SU-DHL-6 (cell line): ENCODE measurements at regions not wholly inside any gene's neighbourhood (a gene's known extent, or its start where the extent isn't known, plus 50 kb on each side); places are given as distances from the start of the nearest gene placed in this dataset.

Experiments used
- H2AFZ ChIP-seq: fragments of 200-600 bp; sonication (generic); 2 replicates; pipeline ENCODE4 v1.6.1; 2014; ENCODE audit warnings: low read depth, mild to moderate bottlenecking, moderate library complexity, mixed read lengths, antibody characterized with exemption, low read length; ENCODE audit not compliant: severe bottlenecking
- H3F3A ChIP-seq: fragments of 200-600 bp; shearing (Covaris generic); 2 replicates; pipeline ENCODE4 v1.6.0; 2016; ENCODE audit warnings: antibody characterized with exemption, mild to moderate bottlenecking; ENCODE audit not compliant: insufficient read depth
- H3K27ac ChIP-seq: fragments of 200-600 bp; sonication (generic); 2 replicates; pipeline ENCODE4 v1.5.1; 2016; ENCODE audit warnings: low read depth, mild to moderate bottlenecking, low read length, moderate library complexity, mixed read lengths
- H3K27me3 ChIP-seq: fragments of 200-600 bp; sonication (generic), shearing (Covaris generic); 2 replicates; pipeline ENCODE4 v1.6.0; 2014; ENCODE audit warnings: mild to moderate bottlenecking, low read length
- H3K36me3 ChIP-seq: fragments of 200-600 bp; sonication (generic); 2 replicates; pipeline ENCODE4 v1.6.1; 2014; ENCODE audit warnings: mild to moderate bottlenecking, low read length, mixed read lengths
- H3K4me2 ChIP-seq: fragments of 300-600, 200-600 bp; shearing (Covaris generic), sonication (generic); 2 replicates; pipeline ENCODE4 v1.6.0; 2014; ENCODE audit warnings: low read length, low read depth, mild to moderate bottlenecking; ENCODE audit not compliant: poor library complexity, severe bottlenecking
- H3K4me3 ChIP-seq: fragments of 200-600 bp; sonication (generic); 2 replicates; pipeline ENCODE4 v1.5.1; 2014; ENCODE audit warnings: antibody characterized with exemption, low read length, mild to moderate bottlenecking, mixed read lengths; ENCODE audit not compliant: insufficient read depth, poor library complexity, severe bottlenecking
- H3K79me2 ChIP-seq: fragments of 200-600 bp; sonication (generic); 2 replicates; pipeline ENCODE4 v1.6.1; 2014; ENCODE audit warnings: mild to moderate bottlenecking, low read length, moderate library complexity; ENCODE audit not compliant: insufficient read depth
- H3K9ac ChIP-seq: fragments of 200-600 bp; sonication (generic); 2 replicates; pipeline ENCODE4 v1.7.0; 2014; ENCODE audit warnings: mild to moderate bottlenecking, low read length
- H3K9me2 ChIP-seq: fragments of 200-600 bp; sonication (generic); replicated peaks from 2 replicates; pipeline ENCODE4 v1.6.1; 2014; ENCODE audit warnings: low read length; ENCODE audit not compliant: insufficient read depth
- H3K9me3 ChIP-seq: fragments of 200-600 bp; sonication (generic); 2 replicates; pipeline ENCODE4 v1.6.1; 2014; ENCODE audit warnings: low read length, mixed read lengths; ENCODE audit not compliant: insufficient read depth
- H4K20me1 ChIP-seq: fragments of 200-600 bp; sonication (generic); 2 replicates; pipeline ENCODE4 v1.6.1; 2014; ENCODE audit warnings: low read depth, mild to moderate bottlenecking, antibody characterized with exemption, low read length, moderate library complexity, mixed read lengths
- EZH2phosphoT487 ChIP-seq: fragments of 200-600 bp; sonication (generic), shearing (Covaris generic); conservative IDR thresholded peaks from 2 replicates; pipeline ENCODE4 v1.6.1; 2018; ENCODE audit warnings: mild to moderate bottlenecking, antibody characterized with exemption, low read length, moderate library complexity, mixed read lengths
- TF ChIP-seq, protein P1 (sequence below): fragments of 200-600 bp; sonication (generic); IDR thresholded peaks from one replicate; pipeline ENCODE4 v1.5.1; 2017; ENCODE audit warnings: antibody characterized with exemption, mild to moderate bottlenecking, low read length, moderate library complexity; ENCODE audit not compliant: insufficient read depth, poor library complexity, severe bottlenecking

- Histone ChIP-seq H2AFZ (no peak overlapping the region), H3K27ac (no peak overlapping the region), H3K9me2 (no peaks in the 10 kb centered on the region), H3K79me2 (no peaks in the 10 kb centered on the region), H3K4me3 (no peak overlapping the region), H3F3A (no peaks in the 10 kb centered on the region), H3K4me2 (no peak overlapping the region), H3K27me3 (no peaks in the 10 kb centered on the region), H4K20me1 (no peaks in the 10 kb centered on the region), H3K9me3 (no peaks in the 10 kb centered on the region), H3K9ac (no peak overlapping the region), H3K36me3 (no peaks in the 10 kb centered on the region)
- TF ChIP-seq, protein P1, sequence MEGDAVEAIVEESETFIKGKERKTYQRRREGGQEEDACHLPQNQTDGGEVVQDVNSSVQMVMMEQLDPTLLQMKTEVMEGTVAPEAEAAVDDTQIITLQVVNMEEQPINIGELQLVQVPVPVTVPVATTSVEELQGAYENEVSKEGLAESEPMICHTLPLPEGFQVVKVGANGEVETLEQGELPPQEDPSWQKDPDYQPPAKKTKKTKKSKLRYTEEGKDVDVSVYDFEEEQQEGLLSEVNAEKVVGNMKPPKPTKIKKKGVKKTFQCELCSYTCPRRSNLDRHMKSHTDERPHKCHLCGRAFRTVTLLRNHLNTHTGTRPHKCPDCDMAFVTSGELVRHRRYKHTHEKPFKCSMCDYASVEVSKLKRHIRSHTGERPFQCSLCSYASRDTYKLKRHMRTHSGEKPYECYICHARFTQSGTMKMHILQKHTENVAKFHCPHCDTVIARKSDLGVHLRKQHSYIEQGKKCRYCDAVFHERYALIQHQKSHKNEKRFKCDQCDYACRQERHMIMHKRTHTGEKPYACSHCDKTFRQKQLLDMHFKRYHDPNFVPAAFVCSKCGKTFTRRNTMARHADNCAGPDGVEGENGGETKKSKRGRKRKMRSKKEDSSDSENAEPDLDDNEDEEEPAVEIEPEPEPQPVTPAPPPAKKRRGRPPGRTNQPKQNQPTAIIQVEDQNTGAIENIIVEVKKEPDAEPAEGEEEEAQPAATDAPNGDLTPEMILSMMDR = no peak
- no peak for TF ChIP-seq EZH2phosphoT487
Observed at GRCh38 chr2:220835583-220835982, 736.5 kb downstream of the EPHA4 start.

DNA sequence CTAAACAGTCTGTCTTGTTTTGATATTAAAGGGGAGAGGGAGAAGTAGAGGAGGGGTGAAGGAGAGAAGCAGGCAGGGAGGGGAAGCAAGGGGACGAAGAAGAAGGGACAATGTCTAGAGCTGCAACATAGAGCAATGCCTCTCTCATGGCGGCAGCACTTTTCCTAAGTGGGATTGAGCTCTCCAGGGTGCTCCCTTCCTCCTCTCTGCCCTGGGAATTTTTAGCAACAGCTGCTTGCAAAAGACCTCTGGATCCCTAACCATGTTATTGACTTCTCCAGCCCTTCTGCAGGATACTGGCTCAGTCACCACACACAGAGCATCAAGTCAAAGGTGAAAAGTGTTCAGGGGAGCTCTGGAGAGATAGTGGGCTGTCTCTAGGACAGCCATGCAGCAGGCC is 734.9 kb downstream of the EPHA4 start:
- Histone ChIP-seq H3K36me3 (no peaks in the 10 kb centered on the region), H3K79me2 (no peaks in the 10 kb centered on the region), H3K27me3 (no peaks in the 10 kb centered on the region), H4K20me1 (no peaks in the 10 kb centered on the region), H3F3A (no peaks in the 10 kb centered on the region), H3K4me2 (no peak overlapping the region), H3K9me2 (no peaks in the 10 kb centered on the region), H3K9me3 (no peaks in the 10 kb centered on the region), H3K27ac (no peak overlapping the region), H2AFZ (no peak overlapping the region), H3K4me3 (no peak overlapping the region), H3K9ac (no peak overlapping the region)
- no peak for TF ChIP-seq EZH2phosphoT487
- TF ChIP-seq, protein P1 = no peak

DNA sequence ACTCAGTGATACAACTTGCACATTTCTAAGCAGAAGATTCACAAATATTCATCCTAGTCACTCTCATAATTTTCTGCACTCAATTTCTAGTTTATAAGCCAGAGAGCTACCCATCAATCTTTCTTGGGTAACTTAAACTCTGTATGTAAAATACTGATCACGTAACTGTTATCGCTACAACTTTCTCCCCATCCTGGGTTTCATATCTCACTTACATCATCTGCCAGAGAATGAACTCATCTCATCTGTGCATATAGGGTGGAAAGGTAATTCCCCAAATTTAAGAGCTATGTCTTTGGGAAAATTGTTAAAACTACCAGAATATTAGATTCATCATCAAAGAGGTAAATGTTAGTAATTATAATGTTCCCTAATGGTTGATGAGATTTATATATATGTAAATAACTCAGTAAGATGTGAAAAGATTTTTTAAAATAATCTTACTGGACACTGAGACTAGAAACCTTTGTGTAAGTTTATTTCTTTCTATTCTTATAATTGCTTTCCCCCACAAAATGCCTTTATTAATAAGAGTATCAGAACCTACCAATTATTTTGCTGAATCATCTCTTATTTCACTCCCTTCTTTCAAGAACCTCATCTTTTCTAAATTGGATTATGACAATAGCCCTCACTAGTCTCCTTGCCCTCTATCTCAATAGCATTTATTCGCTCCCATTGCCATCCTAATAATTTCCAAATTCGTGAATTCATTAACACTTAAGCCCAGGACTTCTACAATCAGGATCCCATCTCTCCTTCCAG is 729.0 kb downstream of the EPHA4 start:
- H3K27ac ChIP-seq = no peak overlapping the region
- H3K9me3 ChIP-seq = no peaks in the 10 kb centered on the region
- no peaks in the 10 kb centered on the region for H3K27me3 ChIP-seq
- H4K20me1 ChIP-seq = no peaks in the 10 kb centered on the region
- H3F3A ChIP-seq = no peaks in the 10 kb centered on the region
- no peaks in the 10 kb centered on the region for H3K9me2 ChIP-seq
- H3K4me2 ChIP-seq = no peak overlapping the region
- H3K4me3 ChIP-seq = no peak overlapping the region
- H3K9ac ChIP-seq = no peak overlapping the region
- H2AFZ ChIP-seq = no peak overlapping the region
- H3K79me2 ChIP-seq = no peaks in the 10 kb centered on the region
- TF ChIP-seq, protein P1 = no peak
- TF ChIP-seq EZH2phosphoT487 = no peak
- H3K36me3 ChIP-seq = no peaks in the 10 kb centered on the region
